Islet of Langerhans (tissue), 1 donor: ENCODE measurements at regions not wholly inside any gene's neighbourhood (a gene's known extent, or its start where the extent isn't known, plus 50 kb on each side); places are given as distances from the start of the nearest gene placed in this dataset.
"Not testable (repeated sequence)": the region's sequence is repeated elsewhere in the genome, so short reads cannot be mapped to it uniquely, and the experiment has no call there.

Source experiments
- FAIRE-seq: peaks from one replicate; lab custom pipeline; 2011; peaks lifted over from hg19 to GRCh38; lab: Jason Lieb, UNC

DNA sequence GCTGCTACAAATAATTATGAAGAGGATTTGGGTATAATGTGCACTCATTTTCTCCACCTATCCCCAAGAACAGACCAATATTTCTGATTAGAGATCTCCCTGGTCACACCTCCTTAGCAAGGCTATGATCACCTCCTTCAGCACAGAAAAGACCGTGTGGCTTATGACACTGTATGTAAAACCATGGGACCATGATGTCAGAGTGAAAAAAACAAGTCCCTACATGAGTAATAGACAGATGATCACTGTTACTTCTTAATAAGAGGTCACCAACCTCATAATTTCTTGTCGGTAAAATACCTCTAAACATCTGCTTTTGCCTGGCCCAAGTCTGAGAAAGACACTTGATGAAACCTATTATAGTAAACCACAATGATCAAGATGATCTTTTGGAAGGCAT, 330.6 kb upstream of the F9 start:
- FAIRE-seq: no peak

DNA sequence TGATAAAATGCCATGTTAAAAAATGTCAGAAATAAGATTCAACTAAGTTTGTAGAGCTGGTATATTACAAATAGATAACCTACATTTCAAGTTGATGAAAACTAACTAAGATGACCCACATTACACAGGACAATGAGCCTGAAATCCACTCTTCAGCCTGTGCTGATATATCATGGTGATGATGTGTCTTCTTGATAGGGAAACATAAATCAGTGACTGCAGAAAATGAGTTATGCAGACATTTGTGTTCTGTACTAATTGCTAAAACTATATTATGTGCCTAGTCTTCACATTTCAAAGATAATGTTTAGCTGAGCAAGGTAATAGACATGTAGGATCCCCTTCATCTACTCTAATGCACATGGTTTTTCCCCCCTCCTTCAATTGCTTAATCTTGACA, 331.6 kb upstream of the F9 start:
- no peak for FAIRE-seq

DNA sequence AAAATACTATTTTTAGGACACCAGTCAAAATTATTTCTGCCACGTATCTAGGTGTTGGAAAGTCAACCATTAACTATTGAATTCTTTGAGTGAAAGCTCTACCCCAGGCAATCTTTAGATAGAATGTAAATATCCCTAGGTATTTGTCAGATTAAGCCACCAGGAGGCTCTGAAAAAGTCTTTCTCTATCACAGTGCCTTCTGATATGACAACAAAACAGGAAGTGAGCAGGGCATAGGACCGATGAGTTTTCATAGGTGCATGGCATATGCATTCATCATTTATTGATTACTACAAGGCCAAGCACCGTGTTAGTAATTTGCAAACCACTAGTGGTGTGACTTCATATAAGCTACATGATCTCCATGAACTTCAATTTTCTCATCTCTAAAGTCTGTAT, 333.6 kb upstream of the F9 start:
- FAIRE-seq: no peak

DNA sequence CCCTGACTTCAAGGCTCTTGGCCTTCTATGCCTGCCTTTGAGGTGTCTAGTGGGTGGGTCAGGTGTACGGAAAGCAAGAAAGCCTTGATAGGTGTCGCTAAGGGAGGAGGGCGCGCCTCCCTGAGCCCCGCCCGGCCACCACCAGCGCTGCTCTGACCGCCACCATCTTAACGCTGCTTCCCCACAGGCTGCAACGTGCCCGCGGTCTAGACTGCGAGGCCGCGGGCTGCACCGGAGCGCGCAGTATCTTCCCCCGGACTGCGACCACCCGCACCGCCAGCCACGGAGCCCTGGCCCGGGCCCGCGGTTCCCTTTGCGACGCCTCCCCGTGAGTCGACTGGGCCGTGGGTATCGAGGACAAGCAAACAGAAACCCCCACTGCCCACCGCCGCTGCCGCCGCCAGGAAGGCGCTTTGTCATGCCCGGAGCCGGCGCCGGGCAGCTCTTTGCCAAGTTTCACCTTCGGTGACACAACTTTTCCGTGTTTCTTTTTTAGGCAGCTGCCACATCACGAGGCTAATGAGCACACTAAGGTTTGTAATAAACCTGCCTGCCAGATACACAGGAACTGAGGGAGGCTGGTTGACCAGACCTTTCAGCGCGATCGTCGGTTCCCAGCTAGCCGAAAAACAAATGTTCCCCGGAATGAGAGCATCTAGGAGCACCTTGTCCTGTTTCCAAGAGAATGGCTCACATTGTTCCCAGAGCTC, 335.8 kb upstream of the F9 start:
- no peak for FAIRE-seq

DNA sequence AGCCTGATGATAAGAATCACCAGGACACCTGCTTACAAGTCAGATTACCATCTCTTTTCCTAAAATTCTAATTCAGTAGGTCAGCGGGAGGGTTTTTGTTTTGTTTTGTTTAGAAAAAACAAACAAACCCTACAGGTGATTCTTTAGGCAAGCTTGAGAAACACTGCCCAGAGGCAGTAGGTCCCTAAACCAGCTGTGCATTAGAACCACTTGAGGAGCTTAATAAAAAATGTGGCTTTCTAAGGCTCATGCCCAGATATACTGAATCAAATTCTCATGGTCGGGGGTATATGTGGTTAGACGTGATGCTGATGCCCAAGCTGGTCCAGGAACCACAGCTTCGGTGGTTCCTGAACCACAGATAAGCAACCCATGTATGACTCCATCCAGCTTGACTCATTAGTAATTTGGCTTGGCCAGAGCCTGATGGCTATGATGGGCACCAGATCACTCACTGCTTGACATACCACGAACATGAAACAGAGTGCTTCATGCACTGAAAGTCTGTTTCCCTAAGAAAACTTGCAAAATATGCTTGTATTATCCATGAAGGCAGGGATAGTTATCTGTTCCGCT, 338.1 kb upstream of the F9 start:
- no peak for FAIRE-seq

DNA sequence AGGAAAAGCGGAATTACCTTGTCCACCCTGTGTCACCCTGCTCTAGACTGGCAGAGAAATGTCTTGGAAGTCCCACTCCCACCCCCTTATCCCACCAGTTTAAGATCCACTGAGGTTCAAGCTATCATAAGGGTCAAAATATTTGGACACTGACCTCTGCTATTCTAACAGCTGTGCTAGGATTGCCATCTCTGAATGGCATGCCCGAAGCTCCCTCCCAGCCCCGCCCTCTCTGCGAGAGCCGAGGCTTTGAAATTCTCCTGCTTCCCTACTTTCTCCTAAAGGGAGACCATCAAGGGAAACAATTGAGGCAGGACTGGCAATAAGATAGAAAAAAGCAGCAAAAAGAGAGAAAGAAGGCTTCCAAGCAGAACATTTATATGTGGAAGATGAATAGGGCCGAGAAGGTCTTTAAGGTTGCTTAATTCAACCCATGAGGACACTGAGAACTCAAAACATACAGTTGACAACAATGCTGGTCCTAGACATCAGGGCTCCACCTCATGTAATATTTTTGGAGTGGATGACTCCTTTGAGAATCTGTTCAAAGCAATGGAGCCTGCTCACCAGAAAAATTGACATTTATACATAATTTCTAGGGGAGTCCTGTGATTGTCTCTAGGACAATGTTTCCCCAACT, 338.7 kb upstream of the F9 start:
- FAIRE-seq: no peak

DNA sequence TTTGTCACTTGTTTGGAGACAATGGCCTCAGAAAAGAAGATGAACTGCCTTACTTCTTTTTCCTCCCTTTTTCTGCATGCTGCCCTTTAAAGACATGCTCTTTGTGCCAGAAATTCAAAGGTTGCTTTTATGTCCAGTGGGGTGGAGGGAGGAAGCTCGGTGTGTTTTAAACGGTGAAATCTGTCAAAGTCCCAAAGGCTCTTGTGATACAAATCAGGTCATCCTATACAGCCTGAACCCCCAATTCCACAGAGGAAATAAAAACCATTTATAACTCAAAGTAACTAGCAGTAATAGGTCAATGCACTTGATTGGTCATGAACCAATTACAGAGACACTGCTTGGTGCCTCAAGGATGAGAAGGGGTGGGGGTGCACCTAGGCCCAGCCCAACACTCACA, 339.3 kb upstream of the F9 start:
- FAIRE-seq: no peak

DNA sequence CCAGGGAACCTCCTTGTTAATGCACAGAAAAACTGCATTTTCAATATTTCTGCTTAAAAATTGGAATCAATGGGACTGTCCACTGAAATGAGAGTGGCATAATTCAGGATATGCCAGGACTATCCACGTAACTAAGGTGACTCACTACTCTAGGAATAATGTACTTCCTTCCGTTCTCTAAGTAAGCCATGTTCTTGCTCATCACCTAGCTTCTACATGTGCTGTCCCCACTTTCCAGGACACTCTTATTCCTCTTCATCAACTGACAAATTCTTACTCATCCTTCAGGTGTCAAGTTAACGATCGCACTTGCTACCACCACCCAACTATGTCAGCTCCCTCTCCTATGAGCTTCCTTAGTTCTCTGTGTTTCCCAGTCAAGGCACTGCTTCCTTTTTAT, 342.8 kb upstream of the F9 start:
- FAIRE-seq: no peak

DNA sequence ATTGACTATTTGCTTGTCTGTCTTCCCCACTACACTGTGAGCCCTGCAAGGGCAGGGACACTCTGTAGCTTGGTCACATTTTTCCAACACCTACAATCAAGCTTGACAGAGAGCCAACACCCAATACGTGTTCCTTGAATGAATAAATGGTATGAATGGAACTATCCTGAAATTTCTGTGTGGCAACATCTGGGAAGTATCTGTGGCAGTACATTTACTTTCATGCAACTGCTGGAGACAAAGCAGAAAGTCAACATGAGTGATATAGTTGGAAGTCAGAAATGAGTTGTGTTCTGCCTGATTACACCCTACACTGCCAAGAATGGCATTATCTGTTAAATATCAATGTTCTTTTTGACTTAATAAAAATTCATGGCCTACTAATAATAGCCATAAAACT, 343.5 kb upstream of the F9 start:
- no peak for FAIRE-seq

DNA sequence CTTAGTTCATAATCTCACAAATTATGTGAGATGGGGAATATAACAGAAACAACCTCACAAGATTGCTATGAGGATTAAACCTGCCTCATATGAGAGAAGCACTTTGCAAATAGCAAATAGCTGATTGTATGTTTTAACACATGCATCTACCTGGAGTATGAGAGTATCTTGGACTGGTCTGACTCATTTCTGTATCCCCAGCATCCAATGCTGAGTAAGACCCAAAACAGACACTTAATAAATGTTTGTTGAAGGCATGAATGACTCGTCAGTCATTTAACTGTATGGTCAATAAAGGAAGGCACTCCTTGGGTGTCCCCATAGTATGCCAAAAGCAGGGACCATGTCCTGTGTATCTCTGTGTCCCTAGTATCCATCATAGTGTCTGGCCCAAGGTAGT, 350.9 kb upstream of the F9 start:
- no peak for FAIRE-seq

DNA sequence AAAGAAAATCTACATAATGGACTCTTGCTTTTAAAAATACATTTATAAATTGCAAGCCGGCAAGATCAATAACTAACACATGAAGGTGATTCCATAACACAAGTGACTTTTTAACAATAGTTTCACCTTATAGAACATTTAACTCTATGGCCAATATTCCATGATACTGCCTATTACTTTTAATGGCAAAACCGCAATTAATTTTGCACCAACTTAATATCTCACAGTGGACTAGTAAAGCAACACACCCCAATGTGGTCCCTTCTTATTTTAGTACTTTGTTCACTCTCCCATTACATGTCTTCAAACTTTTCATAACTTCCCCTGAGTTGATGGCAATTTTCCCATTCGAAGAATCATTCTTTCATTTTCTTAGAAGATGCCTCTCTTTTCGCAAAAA, 351.6 kb upstream of the F9 start:
- no peak for FAIRE-seq

DNA sequence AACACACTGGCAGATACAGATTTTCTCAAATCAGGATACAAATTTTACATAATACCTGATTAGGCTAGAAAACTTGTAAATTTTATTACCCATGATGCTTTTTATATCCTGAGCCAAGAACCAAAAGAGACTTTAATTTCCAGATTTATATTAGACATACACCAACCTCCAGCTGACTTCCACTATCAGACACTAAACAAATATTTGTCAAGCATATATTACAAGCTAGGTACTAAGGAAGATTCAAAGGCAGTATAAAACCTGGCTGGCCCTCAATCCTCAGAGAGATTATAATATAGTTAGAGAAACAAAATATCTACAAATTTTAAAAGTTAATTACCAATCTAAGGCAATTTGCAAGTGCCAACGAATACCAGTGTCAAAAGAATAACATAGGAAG, 357.8 kb upstream of the F9 start:
- FAIRE-seq: no peak

DNA sequence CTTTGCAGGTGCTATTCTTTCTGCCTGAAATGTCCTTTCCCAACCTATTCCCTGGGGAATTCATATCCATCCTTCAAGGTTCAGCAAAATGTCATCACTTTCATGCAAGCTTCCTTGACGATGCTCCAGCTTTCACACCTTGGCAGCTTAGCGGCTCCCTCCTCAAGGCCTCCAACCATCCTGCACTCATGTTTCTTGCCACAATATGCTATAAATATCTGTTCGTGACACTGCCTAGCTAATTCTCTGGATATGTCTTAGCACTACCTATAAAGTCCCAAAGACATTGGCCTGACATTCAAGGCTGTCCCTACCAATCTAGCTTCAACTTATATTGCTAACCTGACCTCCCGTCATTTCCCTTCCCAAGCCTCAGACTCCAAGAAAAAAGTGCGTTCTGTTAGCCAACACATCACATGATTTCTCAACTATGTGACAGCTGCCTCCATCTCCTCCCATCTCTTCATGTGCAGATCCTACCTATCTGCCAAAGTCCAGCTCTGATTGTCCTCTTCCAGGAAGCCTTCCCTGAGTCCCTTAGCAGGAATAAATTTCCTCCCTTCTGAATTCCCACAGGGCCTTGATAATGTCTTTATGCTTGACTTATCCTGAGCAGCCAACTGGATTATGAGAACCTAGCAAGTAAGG, 359.9 kb upstream of the F9 start:
- no peak for FAIRE-seq

DNA sequence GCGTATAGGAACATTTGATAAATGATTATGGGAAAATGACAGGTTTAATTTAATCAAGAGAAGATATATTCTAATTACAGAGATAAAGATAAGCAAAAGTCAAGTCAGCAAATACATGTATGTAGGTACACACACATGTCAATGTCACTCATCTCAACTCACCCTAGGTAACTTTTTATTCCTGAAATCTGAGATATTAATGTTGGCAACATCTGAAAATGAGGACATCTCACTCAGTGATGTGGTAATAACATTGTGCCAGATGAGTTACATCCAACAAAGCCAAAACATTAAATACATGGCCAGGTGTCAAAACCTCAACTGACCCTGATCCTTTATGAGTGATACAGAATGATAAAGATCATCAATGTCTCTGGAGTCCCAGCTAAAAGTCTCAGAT, 363.3 kb upstream of the F9 start:
- no peak for FAIRE-seq

DNA sequence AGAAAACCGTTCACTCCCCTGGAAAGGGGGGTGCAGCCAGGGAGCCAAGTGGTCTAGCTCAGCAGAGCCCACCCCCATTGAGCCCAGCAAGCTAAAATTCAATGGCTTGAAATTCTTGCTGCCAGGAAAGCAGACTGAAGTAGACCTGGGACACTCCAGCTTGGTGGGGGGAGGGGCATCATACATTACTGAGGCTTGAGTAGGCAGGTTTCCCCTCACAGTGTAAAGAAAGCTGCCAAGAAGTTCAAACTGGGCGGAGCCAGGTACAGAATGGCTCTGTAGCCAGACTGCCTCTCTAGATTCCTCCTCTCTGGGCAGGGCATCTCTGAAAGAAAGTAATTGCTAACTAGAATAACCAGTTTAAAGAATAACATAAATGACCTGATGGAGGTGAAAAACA, 372.3 kb upstream of the F9 start:
- no peak for FAIRE-seq

DNA sequence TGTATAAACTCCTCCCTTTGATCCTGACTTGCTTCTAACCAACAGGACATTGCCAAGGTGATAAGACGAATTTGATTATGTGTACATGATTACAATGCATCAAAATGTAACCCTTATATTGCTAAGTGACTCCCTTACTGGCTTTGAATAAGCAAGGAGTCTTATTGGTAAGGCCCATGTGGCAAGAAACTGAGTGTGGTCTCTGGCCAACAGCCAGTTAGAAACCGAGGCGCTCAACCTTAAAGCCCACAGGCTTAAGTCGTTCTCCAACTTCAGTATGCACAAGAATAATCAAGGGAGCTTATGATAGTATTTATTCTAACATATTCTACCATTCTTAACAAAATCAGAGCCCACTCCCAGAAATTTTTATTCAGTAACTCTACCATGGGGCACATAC, 374.2 kb upstream of the F9 start:
- no peak for FAIRE-seq

DNA sequence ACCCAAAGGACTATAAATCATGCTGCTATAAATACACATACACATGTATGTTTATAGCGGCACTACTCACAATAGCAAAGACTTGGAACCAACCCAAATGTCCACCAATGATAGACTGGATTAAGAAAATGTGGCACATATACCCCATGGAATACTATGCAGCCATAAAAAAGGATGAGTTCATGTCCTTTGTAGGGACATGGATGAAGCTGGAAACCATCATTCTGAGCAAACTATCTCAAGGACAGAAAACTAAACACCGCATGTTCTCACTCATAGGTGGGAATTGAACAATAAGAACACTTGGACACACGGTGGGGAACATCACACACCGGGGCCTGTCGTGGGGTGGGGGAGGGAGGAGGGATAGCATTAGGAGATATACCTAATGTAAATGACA, 383.9 kb upstream of the F9 start:
- FAIRE-seq: not testable (repeated sequence)

DNA sequence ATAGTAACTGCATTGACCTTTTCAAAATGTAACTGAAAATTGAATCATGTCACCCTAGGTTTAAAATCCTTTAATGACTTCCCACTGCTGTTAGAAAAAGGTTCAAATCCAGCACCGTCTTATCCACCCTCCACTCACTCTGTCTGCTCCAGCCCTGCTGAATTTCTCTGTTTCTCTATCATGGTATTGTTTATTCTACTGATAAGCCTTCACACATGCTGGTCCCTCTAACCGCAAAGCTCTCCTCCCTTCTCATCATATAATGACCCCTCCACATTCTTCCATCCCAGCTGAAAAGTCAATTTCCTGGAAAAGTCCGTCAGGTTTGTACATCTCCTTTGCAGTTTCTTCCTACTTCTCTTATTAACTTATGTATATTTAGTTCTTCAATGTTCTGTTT, 389.2 kb upstream of the F9 start:
- no peak for FAIRE-seq

DNA sequence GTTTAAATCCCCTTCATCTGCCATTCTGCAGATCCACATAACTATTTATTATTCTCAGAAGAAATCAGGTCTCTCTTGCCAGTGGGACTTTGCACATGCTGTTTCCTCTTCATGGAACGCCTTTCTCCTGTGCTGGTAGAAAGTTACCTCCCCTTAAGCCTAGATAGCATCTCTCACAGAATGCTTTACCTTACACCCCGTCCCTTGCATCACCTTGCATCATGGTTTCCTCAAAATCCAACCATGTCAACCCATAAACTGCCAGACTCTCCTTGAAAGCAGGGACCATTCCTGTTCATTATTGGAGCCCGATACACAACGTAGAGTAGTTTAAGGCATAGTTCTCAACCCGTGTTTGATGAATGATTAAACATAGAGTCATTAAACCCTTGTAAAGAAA, 396.2 kb upstream of the F9 start:
- FAIRE-seq: no peak

DNA sequence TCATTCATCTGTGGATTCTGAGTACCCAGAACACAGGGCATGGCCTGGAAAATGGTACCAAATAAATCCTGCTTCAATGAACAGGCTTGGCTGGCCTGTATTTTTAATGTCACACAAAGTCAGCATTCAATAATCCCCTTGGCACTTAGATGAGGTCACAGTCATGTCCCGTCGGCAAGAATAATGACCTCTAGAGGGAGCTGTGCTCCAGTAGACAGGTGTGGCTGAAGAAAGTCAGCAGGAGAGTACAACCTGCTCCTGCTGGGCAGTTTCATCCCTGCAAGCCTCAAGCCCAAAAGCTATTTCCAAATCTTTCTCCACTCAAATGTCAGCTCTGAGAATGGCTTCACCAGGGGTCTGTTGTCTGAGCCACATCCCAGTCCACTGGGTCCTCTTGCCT, 404.0 kb upstream of the F9 start:
- no peak for FAIRE-seq

DNA sequence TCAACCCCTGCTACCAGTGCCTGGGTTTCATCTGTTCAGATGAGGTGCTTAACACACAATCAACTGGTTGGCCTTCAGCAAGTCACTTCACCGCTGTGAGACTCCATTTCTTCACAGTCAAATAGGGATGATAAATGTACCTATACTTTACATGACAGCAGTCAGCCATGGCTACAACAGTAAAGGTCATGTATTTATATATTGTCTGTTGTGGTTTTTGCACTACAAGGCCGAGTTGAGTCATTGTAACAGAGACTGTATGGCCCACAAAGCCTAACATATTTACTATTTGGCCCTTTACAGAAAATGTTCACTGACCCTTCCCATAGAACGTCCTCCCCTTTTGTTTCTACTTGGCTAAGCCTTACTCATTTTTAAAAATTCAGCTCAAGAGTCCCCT, 404.6 kb upstream of the F9 start:
- no peak for FAIRE-seq

DNA sequence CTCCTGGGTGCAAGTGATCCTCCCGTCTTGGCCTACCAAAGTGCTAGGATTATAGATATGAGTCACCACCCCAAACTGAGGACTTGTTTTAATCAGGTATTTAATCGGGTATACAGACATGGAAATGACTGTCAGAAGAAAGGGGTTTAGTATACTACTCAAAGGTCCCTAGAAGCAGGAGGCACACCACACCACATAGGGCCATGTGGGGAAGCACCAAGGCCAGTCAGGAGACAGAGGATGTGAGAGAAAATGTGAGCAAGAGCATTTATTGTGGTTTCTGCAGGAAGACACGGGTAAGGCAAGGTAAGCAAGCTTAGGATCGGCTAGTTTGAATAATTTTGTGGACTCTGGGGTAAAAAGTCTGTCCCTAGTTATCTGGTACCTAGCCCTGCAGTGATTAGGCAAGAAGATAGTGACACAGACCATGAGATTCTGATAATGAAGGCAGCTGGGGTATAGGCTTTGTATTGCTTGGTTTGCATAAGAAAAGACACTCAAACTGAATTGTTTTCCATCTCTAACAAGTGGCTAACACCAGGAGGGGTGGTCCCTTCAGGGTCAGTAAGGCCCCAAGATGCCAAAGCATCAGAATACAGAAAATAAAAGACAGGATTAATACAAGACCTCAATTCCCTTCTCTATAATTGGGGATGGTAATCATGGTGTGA, 408.8 kb upstream of the F9 start:
- no peak for FAIRE-seq

DNA sequence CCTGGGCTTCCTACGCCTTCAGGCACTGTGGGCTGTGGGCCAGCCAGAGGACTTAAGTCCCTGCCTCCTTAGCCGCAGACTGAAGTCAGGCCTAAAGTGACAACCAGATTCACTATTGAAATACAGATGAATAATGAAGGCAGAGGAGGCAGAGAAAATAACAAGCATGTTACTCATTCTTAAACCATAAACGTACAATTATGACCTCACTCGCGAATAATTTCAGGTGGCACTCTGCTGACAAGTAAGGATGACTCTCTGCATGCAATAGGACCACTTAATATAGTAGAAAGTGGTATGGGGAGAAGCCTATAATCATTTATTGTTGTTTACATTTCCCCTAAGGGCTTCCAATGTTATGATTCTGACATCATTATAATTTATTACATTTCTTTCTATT, 409.2 kb upstream of the FGF13 start:
- FAIRE-seq: no peak
